Pulmonary artery endothelial cell (primary cell): ENCODE measurements at regions not wholly inside any gene's neighbourhood (a gene's known extent, or its start where the extent isn't known, plus 50 kb on each side); places are given as distances from the start of the nearest gene placed in this dataset.
"Not testable (repeated sequence)": the region's sequence is repeated elsewhere in the genome, so short reads cannot be mapped to it uniquely, and the experiment has no call there.

Experiments
- DNase-seq: peaks from one replicate; pipeline ENCODE4 v3.0.0-alpha.2; 2011; ENCODE audit warnings: low read depth, low spot score

DNA sequence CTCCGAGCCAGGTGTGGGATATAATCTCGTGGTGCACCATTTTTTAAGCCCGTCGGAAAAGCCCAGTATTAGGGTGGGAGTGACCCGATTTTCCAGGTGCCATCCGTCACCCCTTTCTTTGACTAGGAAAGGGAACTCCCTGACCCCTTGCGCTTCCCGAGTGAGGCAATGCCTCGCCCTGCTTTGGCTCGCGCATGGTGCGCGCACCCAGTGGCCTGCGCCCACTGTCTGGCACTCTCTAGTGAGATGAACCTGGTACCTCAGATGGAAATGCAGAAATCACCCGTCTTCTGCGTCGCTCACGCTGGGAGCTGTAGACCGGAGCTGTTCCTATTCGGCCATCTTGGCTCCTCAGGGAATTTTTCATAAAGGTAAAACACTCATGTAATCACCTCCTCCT lies 63.9 kb downstream of the RWDD3 start:
- not testable (repeated sequence) for DNase-seq

DNA sequence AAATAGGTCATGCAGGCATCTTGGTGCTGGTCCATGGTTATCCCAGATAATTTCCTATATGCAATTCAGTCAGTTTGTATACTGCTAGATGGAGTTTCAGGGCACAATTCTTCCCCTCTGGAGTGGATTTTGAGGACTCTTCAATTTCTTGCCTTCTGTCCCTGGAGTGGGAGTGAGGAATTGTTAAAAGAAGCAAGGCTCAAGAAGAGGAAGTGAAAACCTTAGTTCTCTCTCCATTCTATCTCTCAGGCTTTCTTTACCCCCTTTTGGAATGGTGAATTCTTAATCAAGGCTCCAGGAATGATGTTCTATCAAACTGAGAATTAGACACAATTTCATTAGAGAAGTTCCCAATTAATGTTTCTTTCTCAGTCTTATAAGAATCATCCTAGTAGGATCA lies 67.1 kb downstream of the RWDD3 start:
- DNase-seq: no peak

- DNase-seq: no peak
Observed at GRCh38 chr1:95301614-95302013, 67.6 kb downstream of the RWDD3 start.

GRCh38 chr1:95304803-95305202 lies 70.8 kb downstream of the RWDD3 start:
- no peak for DNase-seq

- no peak for DNase-seq
Observed at GRCh38 chr1:95308276-95309030, 74.4 kb downstream of the RWDD3 start.

GRCh38 chr1:95309031-95309471 lies 75.0 kb downstream of the RWDD3 start:
- no peak for DNase-seq

GRCh38 chr1:95311014-95311413 lies 77.0 kb downstream of the RWDD3 start:
- no peak for DNase-seq

- no peak for DNase-seq
Observed at GRCh38 chr1:95311762-95312161, 77.8 kb downstream of the RWDD3 start.

DNA sequence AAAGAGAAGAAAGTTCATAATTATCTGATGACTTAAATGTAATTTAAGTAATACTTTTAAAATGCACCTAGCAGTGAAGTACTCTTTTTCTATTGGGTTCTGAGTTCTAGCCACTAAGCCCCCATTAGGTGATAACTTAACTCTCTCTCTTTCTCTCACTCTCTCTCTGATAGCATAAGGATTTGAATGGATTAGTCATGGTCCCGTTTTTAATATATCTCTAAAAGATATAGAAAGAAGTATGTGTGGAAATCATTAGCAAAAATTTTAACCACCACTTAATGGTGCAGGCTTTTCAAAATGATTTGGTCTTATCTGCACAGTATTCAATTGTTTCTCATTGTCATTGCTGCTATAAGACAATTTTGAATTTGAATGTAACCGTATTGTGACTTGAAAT lies 78.2 kb downstream of the RWDD3 start:
- no peak for DNase-seq

DNA sequence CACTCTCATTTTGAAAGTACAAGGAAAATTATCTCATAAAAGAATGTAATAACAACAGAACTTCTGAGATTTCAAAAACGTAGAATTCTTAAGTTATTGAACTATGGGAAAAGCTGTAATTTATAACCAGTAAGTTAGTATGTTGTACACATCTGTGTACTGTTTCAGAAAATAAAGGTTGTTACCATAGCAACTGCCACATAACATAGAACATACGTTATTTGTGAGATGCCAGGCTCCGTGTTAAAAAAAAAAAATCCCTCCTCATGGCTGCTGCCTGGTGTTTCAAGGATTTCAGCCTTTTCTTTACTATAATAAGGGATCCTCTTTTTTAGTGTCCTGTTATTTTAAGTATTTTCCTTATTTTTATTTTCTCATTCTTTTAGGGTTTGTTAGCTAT lies 79.5 kb downstream of the RWDD3 start:
- no peak for DNase-seq

DNA sequence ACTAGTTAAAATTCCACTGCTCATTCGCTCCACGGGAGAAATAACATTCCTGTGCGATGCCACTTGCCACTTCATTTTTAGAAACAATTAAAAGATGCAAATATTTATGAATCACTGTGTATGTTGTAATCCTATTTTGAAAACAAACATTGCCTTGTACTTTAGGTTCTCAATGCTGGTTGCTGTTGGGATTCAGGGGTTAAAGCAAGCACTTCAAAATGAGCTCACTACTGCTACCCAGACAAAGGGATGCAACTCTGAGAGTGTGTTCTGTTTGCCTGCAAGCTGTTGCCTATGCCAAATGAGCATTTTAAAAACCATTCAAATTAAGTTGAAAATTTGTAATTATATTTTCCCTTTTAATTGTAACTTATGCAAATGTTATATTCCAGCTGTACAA lies 87.5 kb downstream of the RWDD3 start:
- DNase-seq: no peak

- no peak for DNase-seq
Observed at GRCh38 chr1:95323123-95323522, 89.1 kb downstream of the RWDD3 start.

DNA sequence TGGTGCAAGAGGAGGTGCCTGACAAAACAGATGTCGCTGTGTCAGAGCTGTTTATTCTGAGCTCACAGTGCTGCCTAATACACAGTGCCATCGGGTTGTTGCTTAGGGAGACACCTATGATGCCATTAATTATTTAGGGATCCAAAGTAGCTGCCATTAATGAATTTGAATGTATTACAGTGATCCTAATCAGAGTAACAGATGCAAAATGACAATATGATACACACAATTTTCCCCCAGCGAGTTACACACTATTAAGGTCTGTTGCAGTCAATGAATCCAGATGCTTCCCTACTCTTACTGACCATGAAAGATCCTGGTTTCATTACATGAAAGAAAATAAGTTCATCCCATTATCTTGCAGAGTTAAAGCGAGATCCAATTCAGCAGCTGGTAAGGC lies 91.3 kb downstream of the RWDD3 start:
- DNase-seq: no peak

DNA sequence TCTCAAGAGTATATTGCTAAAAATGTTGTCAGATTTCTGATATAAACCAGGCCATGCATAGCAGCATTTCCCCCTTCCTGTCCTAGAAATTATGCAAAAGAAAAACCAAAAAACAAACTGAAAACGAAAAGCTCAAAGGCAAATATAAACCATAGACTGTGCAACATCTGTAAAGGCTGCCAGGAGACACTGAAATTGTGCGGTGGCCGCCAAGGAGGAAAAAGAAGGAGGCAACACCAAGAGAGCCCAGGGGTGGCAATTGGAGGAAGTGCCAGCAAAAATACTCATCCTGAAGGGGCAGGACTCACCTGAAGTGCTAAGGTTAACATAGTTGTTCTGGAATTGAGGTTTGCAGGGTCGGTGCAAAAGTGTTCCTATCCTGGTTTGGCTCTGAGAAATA lies 92.0 kb downstream of the RWDD3 start:
- DNase-seq: no peak

DNA sequence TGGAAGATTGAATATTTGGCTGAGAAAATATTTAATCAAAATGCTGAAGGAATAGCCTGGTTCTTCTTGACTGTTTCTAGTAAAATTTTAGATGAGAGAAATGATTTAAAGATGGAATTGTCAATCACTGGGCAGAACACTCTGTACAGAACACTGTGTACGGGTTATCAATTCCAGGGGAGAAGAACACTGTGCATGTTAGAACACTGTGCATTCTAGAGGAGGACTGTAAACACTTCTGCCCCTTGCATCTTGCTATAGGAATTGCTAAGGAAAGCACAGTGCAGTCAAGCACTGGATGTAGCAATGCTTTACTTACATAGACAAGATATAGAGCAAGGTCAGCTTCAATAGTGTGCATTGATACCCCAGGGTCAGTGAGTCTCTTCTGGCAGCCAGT lies 98.7 kb downstream of the RWDD3 start:
- DNase-seq: no peak

DNA sequence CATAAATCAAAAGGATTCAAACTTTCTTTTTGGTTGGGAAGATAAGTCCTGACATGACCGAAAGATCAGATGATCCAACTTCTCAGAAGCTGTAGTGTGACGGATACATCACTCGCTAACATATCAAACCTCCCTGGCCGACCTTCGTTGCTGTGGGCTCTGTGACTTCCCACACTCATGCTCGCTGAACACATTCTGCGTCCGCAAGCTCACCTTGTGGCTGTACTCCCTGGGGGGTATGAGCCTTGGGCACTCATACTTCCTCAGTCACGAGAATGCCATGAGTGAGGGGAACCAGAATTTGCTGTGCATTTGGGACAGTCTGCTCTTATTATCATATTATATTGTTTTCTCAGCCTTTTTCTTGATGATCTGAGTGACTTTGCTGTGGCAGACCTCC lies 105.4 kb downstream of the RWDD3 start:
- no peak for DNase-seq

DNA sequence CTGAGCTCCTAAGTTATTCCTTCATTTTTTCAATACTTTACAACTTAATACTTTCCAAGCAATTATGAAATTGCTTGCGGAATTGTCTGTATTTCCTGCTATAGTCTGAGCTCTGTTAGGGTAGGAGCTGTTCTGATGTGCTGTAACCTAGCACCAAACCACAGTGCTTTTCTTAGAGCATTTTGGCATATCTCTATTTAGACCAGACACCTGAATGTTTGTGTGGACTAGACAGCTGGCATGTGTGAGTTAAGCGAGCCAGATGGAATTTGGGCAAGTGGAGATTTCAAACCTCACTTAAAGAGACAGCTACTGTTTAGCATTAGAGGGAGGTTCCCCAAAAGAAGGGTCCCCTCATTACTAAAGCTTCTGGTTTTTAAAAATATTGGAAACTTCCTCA lies 106.1 kb downstream of the RWDD3 start:
- DNase-seq: no peak

DNA sequence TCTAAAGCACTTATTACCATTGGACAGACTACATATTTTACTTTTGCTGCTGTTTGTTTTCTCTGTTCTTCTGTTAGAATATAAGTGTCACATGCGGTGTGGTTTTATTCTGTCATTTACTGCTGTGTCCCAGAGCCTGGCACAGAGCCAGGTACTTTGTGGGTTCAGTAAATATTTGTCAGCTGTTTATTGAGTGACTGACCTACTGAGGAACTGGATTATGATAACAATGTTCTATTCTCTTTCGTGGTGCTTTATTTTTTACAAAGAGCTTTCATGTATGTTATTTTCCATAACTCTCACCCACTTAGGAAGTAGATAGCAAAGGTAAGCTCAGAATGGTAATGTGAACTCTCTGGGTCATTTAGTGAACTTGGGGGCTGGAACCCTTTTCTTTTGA lies 118.8 kb downstream of the RWDD3 start:
- no peak for DNase-seq

DNA sequence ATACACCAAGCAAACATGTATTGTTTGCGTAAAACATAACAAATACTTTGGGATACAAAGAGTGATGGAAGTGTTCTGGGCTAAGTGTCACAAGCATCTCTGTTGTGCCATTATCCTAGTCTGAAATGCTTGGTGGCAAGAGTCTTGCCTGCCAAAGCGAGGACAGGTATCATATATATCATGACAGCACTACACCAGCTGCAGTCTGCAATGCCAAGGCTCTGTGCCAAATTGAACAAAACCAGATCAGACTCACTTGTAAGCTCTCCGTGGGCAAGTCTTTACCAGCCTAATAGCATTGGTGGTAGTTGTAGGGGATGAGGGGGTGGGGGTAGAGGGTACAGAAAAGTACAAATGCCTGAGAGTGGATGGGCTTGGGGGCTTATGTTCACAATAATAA lies 119.2 kb downstream of the RWDD3 start:
- no peak for DNase-seq

- DNase-seq: no peak
Observed at GRCh38 chr1:95364546-95364945, 130.5 kb downstream of the RWDD3 start.

DNA sequence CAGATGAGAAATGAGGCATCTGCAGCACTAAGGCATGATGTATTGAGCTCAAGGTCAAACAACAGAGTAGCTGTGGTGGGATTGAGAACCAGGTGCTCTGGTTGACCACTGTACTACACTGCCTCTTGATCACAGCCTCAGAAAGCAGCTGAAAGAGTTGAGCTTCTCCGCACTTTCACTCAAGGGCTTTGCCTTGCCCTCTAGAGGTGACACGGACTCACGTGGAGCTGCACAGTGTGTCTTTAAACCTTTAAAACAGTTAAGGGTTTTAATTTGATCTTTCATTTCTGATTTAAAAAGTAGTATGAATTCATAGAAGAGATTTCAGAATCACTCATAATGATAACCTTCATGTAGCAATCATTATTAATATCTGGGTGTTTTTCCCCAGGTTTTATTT lies 132.5 kb downstream of the RWDD3 start:
- no peak for DNase-seq

GRCh38 chr1:95368178-95368577 lies 134.2 kb downstream of the RWDD3 start:
- no peak for DNase-seq

DNA sequence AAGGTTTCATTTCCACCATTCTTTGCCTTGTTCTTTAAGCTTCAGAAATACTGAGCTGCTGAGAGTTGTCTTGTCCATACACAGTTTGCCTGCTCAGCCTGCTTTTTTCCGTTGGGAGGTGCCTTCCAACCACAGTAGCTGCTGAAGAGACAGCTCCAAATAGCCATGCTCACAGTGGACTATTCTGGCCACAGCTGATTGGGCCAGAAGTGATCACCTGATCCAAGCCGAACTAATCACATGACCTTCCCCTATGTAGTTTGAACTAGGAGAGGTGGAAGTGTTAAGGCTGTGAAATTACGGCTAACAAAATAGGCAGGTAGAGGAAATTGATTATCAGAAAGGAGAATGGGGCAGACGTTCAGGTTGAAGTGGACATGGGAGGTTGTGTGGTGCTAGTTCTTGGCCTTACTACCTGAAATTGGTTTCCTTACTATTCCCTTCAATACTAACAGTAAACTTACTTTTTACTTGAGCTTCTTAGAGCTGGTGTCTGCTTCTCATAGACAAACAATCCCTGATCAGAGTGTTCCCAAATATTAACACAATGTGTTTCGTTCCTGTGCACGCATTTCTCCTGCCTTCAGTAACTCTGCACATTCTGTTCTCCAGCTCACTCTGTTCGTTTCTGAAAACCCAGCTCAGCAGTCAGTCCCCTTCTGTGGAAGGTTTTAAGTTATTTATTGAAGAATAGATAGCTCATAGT lies 136.1 kb downstream of the RWDD3 start:
- DNase-seq: no peak
